ENCODE measurements at regions not wholly inside any gene's neighbourhood (a gene's known extent, or its start where the extent isn't known, plus 50 kb on each side); places are given as distances from the start of the nearest gene placed in this dataset.

- Mint-ChIP-seq H3K4me1 (peaks cover 35% of the 10 kb centered on the region), H3K9me3 (no peaks in the 10 kb centered on the region), H3K36me3 (ENCODE audit: low read depth) (no peaks in the 10 kb centered on the region), H3K4me3 (no peak overlapping the region), H3K27ac (no peak overlapping the region), H3K27me3 (ENCODE audit: low read depth) (no peaks in the 10 kb centered on the region)
- TF ChIP-seq, protein P1, sequence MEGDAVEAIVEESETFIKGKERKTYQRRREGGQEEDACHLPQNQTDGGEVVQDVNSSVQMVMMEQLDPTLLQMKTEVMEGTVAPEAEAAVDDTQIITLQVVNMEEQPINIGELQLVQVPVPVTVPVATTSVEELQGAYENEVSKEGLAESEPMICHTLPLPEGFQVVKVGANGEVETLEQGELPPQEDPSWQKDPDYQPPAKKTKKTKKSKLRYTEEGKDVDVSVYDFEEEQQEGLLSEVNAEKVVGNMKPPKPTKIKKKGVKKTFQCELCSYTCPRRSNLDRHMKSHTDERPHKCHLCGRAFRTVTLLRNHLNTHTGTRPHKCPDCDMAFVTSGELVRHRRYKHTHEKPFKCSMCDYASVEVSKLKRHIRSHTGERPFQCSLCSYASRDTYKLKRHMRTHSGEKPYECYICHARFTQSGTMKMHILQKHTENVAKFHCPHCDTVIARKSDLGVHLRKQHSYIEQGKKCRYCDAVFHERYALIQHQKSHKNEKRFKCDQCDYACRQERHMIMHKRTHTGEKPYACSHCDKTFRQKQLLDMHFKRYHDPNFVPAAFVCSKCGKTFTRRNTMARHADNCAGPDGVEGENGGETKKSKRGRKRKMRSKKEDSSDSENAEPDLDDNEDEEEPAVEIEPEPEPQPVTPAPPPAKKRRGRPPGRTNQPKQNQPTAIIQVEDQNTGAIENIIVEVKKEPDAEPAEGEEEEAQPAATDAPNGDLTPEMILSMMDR (IDR thresholded peaks at IDR 0.05; ENCODE audit: unreplicated experiment in 3 of 3), result no peak
Observed at GRCh38 chr2:145304501-145304900, 784.6 kb upstream of the ZEB2 start.

DNA sequence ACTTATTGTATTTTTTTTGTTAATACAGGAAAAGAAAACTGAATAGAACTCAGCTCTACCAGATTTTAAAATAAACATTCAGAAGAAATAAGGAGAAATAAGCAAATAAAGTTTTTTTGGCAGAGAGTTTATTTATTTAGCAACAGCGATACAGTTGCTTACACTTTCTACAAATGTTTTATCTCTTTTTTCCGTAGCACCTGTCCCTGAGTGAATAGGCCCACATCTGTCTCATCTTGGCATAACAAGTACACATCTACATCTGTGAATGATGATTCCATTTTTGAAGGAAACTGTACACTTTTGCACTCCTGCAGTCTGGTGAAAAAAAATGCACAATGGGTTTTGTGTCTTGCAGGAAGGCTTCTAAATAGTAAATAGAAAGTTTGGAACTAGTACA lies 783.6 kb upstream of the ZEB2 start:
- H3K9me3 Mint-ChIP-seq, result no peaks in the 10 kb centered on the region
- H3K4me3 Mint-ChIP-seq, result no peak overlapping the region
- peaks cover 38% of the 10 kb centered on the region for H3K4me1 Mint-ChIP-seq
- H3K27me3 Mint-ChIP-seq (ENCODE audit: low read depth), result no peaks in the 10 kb centered on the region
- TF ChIP-seq, protein P1 (IDR thresholded peaks at IDR 0.05; ENCODE audit: unreplicated experiment in 3 of 3), result no peak
- H3K27ac Mint-ChIP-seq, result peak overlapping the region in 1 of 3 experiments; percentile 65
- H3K36me3 Mint-ChIP-seq (ENCODE audit: low read depth), result no peaks in the 10 kb centered on the region

- H3K36me3 Mint-ChIP-seq (ENCODE audit: low read depth), result no peaks in the 10 kb centered on the region
- no peaks in the 10 kb centered on the region for H3K27me3 Mint-ChIP-seq (ENCODE audit: low read depth)
- H3K4me3 Mint-ChIP-seq, result no peak overlapping the region
- H3K4me1 Mint-ChIP-seq, result peaks cover 38% of the 10 kb centered on the region
- TF ChIP-seq, protein P1 (IDR thresholded peaks at IDR 0.05; ENCODE audit: unreplicated experiment in 3 of 3), result no peak
- H3K27ac Mint-ChIP-seq, result peak overlapping the region; percentile 2 to 65 (median 31)
- H3K9me3 Mint-ChIP-seq, result no peaks in the 10 kb centered on the region
Observed at GRCh38 chr2:145302886-145303285, 783.0 kb upstream of the ZEB2 start.

DNA sequence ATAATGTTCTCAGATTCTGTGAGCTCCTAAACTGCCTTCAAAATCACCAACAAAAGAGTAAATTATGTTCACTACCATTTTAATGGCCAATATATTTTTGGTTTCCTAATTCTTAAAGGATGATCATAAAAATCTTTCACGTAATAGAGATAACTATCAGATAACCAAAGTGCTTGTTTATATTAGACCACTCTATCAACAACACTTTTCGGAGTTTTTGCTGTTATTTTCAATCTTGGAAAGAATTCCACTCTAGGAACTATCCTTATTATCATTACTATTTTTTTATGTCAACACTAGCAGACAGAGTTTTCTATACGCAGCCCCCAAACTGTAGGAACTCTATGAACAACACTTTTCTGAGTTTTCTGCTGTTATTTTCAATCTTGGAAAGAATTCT lies 782.5 kb upstream of the ZEB2 start:
- Mint-ChIP-seq H3K4me1 (peaks cover 38% of the 10 kb centered on the region), H3K9me3 (no peaks in the 10 kb centered on the region), H3K4me3 (no peak overlapping the region), H3K27me3 (ENCODE audit: low read depth) (no peaks in the 10 kb centered on the region), H3K36me3 (ENCODE audit: low read depth) (no peaks in the 10 kb centered on the region), H3K27ac (peak overlapping the region in 2 of 3 experiments; percentile 2 to 65)
- TF ChIP-seq, protein P1 (IDR thresholded peaks at IDR 0.05; ENCODE audit: unreplicated experiment in 3 of 3), result no peak

GRCh38 chr2:145299368-145299767 lies 779.4 kb upstream of the ZEB2 start:
- no peaks in the 10 kb centered on the region for H3K36me3 Mint-ChIP-seq (ENCODE audit: low read depth)
- H3K9me3 Mint-ChIP-seq, result no peaks in the 10 kb centered on the region
- no peak overlapping the region for H3K4me3 Mint-ChIP-seq
- TF ChIP-seq, protein P1 (IDR thresholded peaks at IDR 0.05; ENCODE audit: unreplicated experiment in 3 of 3), result no peak
- no peaks in the 10 kb centered on the region for H3K27me3 Mint-ChIP-seq (ENCODE audit: low read depth)
- no peak overlapping the region for H3K27ac Mint-ChIP-seq
- peaks cover 24% of the 10 kb centered on the region for H3K4me1 Mint-ChIP-seq

GRCh38 chr2:145292166-145292565 lies 772.2 kb upstream of the ZEB2 start:
- Mint-ChIP-seq H3K36me3 (ENCODE audit: low read depth) (no peaks in the 10 kb centered on the region), H3K4me3 (no peak overlapping the region)

More at GRCh38 chr2:145292166-145292565, 772.2 kb upstream of the ZEB2 start:
- H3K4me1 Mint-ChIP-seq, result peaks cover 41% of the 10 kb centered on the region
- no peaks in the 10 kb centered on the region for H3K27me3 Mint-ChIP-seq (ENCODE audit: low read depth)
- no peak overlapping the region for H3K27ac Mint-ChIP-seq
- H3K9me3 Mint-ChIP-seq, result no peaks in the 10 kb centered on the region
- TF ChIP-seq, protein P1 (IDR thresholded peaks at IDR 0.05; ENCODE audit: unreplicated experiment in 3 of 3), result no peak
